Mammary epithelial cell (primary cell): ENCODE measurements at regions not wholly inside any gene's neighbourhood (a gene's known extent, or its start where the extent isn't known, plus 50 kb on each side); places are given as distances from the start of the nearest gene placed in this dataset.

ENCODE experiments used
- CTCF ChIP-seq, 2 donors: IDR thresholded peaks in 1 of 2; conservative IDR thresholded peaks in 1 of 2; 2 replicates each; pipeline ENCODE4 v1.5.1; 2011 to 2012; ENCODE audit warnings: inconsistent platforms in 2 of 2, low read length in 2 of 2, mild to moderate bottlenecking in 2 of 2, control low read depth in 1 of 2, low read depth in 1 of 2; ENCODE audit not compliant: insufficient read depth in 1 of 2; ENCODE audit errors: extremely low read depth in 1 of 2
- EZH2 ChIP-seq: IDR thresholded peaks from 2 replicates; pipeline ENCODE4 v1.6.1; 2012; ENCODE audit warnings: low read length, inconsistent platforms, borderline replicate concordance

GRCh38 chr12:13559318-13559978, 362.9 kb downstream of the EMP1 start:
- TF ChIP-seq CTCF (conservative IDR thresholded peaks at IDR 0.05 in 1 of 2, IDR thresholded peaks at IDR 0.05 in 1 of 2; ENCODE audit: extremely low read depth in 1 of 2, insufficient read depth in 1 of 2, low read depth in 1 of 2, low read length in 2 of 2) (no peak), EZH2 (no peak)
